ENCODE measurements at regions not wholly inside any gene's neighbourhood (a gene's known extent, or its start where the extent isn't known, plus 50 kb on each side); places are given as distances from the start of the nearest gene placed in this dataset.
"Not testable (repeated sequence)": the region's sequence is repeated elsewhere in the genome, so short reads cannot be mapped to it uniquely, and the experiment has no call there.

- no peak for DNase-seq
Observed at GRCh38 chr2:116776556-116776955, 1037.9 kb upstream of the DDX18 start.

- no peak for DNase-seq
Observed at GRCh38 chr2:116787848-116788247, 1026.6 kb upstream of the DDX18 start.

GRCh38 chr2:116802671-116803070, 1011.8 kb upstream of the DDX18 start:
- DNase-seq = no peak

GRCh38 chr2:116804901-116805300, 1009.6 kb upstream of the DDX18 start:
- no peak for DNase-seq

- DNase-seq = not testable (repeated sequence)
Observed at GRCh38 chr2:116806505-116806904, 1008.0 kb upstream of the DDX18 start.

GRCh38 chr2:116809109-116809508, 1005.4 kb upstream of the DDX18 start:
- DNase-seq = no peak

GRCh38 chr2:116810071-116810470, 1004.4 kb upstream of the DDX18 start:
- no peak for DNase-seq

- DNase-seq = no peak
Observed at GRCh38 chr2:116810645-116811044, 1003.8 kb upstream of the DDX18 start.

- DNase-seq = no peak
Observed at GRCh38 chr2:116819355-116819754, 995.1 kb upstream of the DDX18 start.

GRCh38 chr2:116820986-116821385, 993.5 kb upstream of the DDX18 start:
- DNase-seq = no peak

GRCh38 chr2:116829543-116829942, 984.9 kb upstream of the DDX18 start:
- DNase-seq = not testable (repeated sequence)

GRCh38 chr2:116832148-116832547, 982.3 kb upstream of the DDX18 start:
- DNase-seq = no peak

GRCh38 chr2:116833052-116833451, 981.4 kb upstream of the DDX18 start:
- DNase-seq = no peak

- DNase-seq = no peak
Observed at GRCh38 chr2:116842164-116842563, 972.3 kb upstream of the DDX18 start.

- no peak for DNase-seq
Observed at GRCh38 chr2:116859708-116860107, 954.8 kb upstream of the DDX18 start.

- DNase-seq = no peak
Observed at GRCh38 chr2:116874021-116874420, 940.5 kb upstream of the DDX18 start.

GRCh38 chr2:116877274-116877673, 937.2 kb upstream of the DDX18 start:
- DNase-seq = no peak

- no peak for DNase-seq
Observed at GRCh38 chr2:116877944-116878343, 936.5 kb upstream of the DDX18 start.

GRCh38 chr2:116879650-116880160, 934.8 kb upstream of the DDX18 start:
- DNase-seq = no peak

GRCh38 chr2:116891191-116891590, 923.3 kb upstream of the DDX18 start:
- no peak for DNase-seq

GRCh38 chr2:116911540-116911939, 903.0 kb upstream of the DDX18 start:
- DNase-seq = no peak

GRCh38 chr2:116915673-116916072, 898.8 kb upstream of the DDX18 start:
- DNase-seq = no peak

- DNase-seq = no peak
Observed at GRCh38 chr2:116917196-116917595, 897.3 kb upstream of the DDX18 start.

- DNase-seq = no peak
Observed at GRCh38 chr2:116918574-116918973, 895.9 kb upstream of the DDX18 start.

GRCh38 chr2:116922414-116922813, 892.1 kb upstream of the DDX18 start:
- DNase-seq = no peak

- DNase-seq = no peak
Observed at GRCh38 chr2:116924509-116924908, 890.0 kb upstream of the DDX18 start.
